Aorta (tissue), 5 donors: ENCODE measurements at regions not wholly inside any gene's neighbourhood (a gene's known extent, or its start where the extent isn't known, plus 50 kb on each side); places are given as distances from the start of the nearest gene placed in this dataset.
A peak's percentile ranks its signal among the peaks of the same experiment; 100 is the strongest.
"Not testable (repeated sequence)": the region's sequence is repeated elsewhere in the genome, so short reads cannot be mapped to it uniquely, and the experiment has no call there.

ENCODE experiments used
- ATAC-seq: fragments of 200-7000 bp; cut with Tn5 transposase; one replicate; pipeline ENCODE4 v1.9.1; 2022; ENCODE audit warnings: moderate library complexity; ENCODE audit not compliant: low FRiP score
- DNase-seq, 2 donors: peaks; one replicate each; pipeline ENCODE4 v3.0.0-alpha.2; 2020
- H3K27ac ChIP-seq, 2 donors: one replicate each; pipeline ENCODE4 v1.5.1; 2013; ENCODE audit warnings: low read length in 2 of 2, mild to moderate bottlenecking in 2 of 2, moderate library complexity in 2 of 2, control low read depth in 1 of 2, inconsistent platforms in 1 of 2, low read depth in 1 of 2
- H3K27me3 ChIP-seq, 2 donors: one replicate each; pipeline ENCODE4 v1.6.1; 2013; ENCODE audit warnings: control low read depth in 1 of 2, low read length in 1 of 2, mild to moderate bottlenecking in 1 of 2, moderate library complexity in 1 of 2; ENCODE audit not compliant: insufficient read depth in 2 of 2, control insufficient read depth in 1 of 2
- H3K36me3 ChIP-seq, 2 donors: one replicate each; pipeline ENCODE4 v1.6.1; 2013; ENCODE audit warnings: control low read depth in 1 of 2, low read length in 1 of 2, mild to moderate bottlenecking in 1 of 2; ENCODE audit not compliant: insufficient read depth in 2 of 2, control insufficient read depth in 1 of 2
- H3K4me1 ChIP-seq, 2 donors: one replicate each; pipeline ENCODE4 v1.6.1; 2013; ENCODE audit warnings: low read length in 2 of 2, control low read depth in 1 of 2, mild to moderate bottlenecking in 1 of 2, moderate library complexity in 1 of 2; ENCODE audit not compliant: insufficient read depth in 2 of 2, control insufficient read depth in 1 of 2
- H3K4me3 ChIP-seq, 2 donors: one replicate each; pipeline ENCODE4 v1.5.1; 2013; ENCODE audit warnings: low read length in 2 of 2, control low read depth in 1 of 2, mild to moderate bottlenecking in 1 of 2
- H3K9me3 ChIP-seq: one replicate; pipeline ENCODE4 v1.6.1; 2013; ENCODE audit warnings: mild to moderate bottlenecking, low read length; ENCODE audit not compliant: control insufficient read depth
- WGBS, 2 donors: extraction: QIAGEN DNeasy Blood & Tissue Kit; methylation state at CpG; one replicate each; pipeline ENCODE4 v1.1.7; 2013; 5-methylcytosine and 5-hydroxymethylcytosine counted together
- intact Hi-C, 2 donors: fragments of 100-400 bp; cut with DNase I; formaldehyde crosslinking; loops; one replicate each; pipeline versions ENCODE4 v1.14.2 to v1.15.0; 2022
- donor health status: healthy with polysubstance abuse.
- donor health status: Bipolar disorder and iron deficiency.
- donor health status: DM: no; HTN: no; CAD: no.
- donor health status: DM: no; HTN: no; CAD: no.
- donor health status: DM: yes; HTN: yes; CAD: no.

DNA sequence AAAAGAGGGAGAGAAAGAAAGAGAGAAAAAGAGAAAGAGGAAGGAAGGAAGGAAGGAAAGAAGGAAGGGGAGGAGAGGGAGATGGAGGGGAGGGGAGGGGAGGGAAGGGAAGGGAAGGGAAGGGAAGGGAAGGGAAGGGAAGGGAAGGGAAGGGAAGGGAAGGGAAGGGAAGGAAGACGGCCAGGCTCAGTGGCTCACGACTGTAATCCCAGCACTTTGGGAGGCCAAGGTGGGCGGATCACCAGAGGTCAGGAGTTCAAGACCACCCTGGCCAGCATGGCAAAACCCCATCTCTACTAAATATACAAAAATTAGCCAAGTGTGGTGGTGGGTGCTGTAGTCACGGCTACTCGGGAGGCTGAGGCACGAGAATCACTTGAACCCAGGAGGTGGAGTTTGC, 64.8 kb downstream of the RPS15A start:
- H3K9me3 ChIP-seq, intact Hi-C loops, H3K4me1 ChIP-seq, DNase-seq, H3K27ac ChIP-seq, H3K36me3 ChIP-seq, ATAC-seq, H3K27me3 ChIP-seq, H3K4me3 ChIP-seq: not testable (repeated sequence)
- 87 to 88% methylated on average over 4 to 6 of the region's 6 CpGs for WGBS, 2 donors

DNA sequence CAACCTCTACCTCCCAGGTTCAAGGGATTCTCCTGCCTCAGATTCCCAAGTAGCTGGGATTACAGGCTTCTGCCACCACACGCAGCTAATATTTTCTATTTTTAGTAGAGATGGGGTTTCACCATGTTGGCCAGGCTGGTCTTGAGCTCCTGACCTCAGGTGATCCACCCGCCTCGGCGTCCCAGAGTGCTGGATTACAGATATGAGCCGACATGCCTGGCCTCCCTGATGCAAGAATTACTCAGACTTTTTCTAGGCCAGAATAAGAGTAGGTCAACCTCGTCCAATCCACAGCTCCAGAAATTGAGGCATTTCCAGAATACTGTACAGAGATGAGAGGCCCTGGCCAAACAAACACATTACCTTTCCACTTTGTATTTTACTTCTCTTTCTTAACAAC, 70.2 kb downstream of the RPS15A start:
- WGBS, 2 donors = 67% methylated on average over 5 to 6 of the region's 6 CpGs
- H3K27ac ChIP-seq, ATAC-seq, DNase-seq, H3K36me3 ChIP-seq, H3K27me3 ChIP-seq, intact Hi-C loops, H3K9me3 ChIP-seq, H3K4me1 ChIP-seq, H3K4me3 ChIP-seq: not testable (repeated sequence)

GRCh38 chr16:18712580-18712979, 77.6 kb downstream of the RPS15A start:
- WGBS, 2 donors = 84 to 91% methylated on average over 7 to 10 of the region's 14 CpGs
- ATAC-seq, H3K27me3 ChIP-seq, H3K9me3 ChIP-seq, H3K27ac ChIP-seq, H3K4me3 ChIP-seq, H3K4me1 ChIP-seq, DNase-seq, H3K36me3 ChIP-seq, intact Hi-C loops: not testable (repeated sequence)

GRCh38 chr16:18710659-18711058, 79.5 kb downstream of the RPS15A start:
- H3K4me3 ChIP-seq, H3K27me3 ChIP-seq, DNase-seq, H3K27ac ChIP-seq, ATAC-seq, H3K9me3 ChIP-seq, intact Hi-C loops, H3K36me3 ChIP-seq, H3K4me1 ChIP-seq: not testable (repeated sequence)
- WGBS, 2 donors = 37% methylated on average over 1 of the region's 4 CpGs; no CpG with 5 or more reads in 1 of the 2 donors

DNA sequence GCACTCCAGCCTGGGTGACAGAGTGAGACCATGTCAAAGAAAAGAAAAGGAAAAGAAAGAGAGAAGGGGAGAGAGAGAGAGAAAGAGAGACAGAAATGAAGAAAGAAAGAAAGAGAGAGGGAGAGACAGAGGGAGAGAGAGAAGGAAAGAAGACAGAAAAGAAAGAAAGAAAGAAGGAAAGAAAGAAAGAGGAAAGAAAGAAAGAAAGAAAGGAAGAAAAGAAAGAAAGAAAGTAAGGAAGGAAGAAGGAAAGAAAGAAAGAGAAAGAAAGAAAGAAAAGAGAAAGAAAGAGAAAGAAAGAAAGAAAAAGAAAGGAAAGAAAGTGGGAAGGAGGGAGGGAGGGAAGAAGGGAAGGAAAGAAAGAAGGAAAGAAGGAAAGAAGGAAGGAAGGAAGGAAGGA, 88.9 kb downstream of the RPS15A start:
- intact Hi-C loops, DNase-seq: not testable (repeated sequence)

DNA sequence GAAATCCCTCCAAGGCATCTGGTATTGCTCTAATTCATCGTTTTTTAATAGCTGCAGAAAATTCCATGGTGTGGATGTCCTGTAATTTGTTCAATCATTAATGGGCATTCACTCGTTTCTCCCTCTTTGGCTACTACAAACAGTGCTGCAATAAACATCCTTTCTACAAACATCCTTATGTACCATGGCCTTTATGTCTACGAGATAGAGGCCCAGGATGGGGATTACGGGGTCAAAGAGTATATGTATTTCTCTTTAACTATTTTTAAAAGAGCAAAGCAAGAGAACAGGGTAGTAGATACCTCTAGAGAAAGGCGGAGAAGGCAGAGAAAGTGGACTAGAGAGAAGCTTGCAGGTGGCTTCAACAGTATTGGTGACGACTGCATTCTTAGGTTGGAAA, 94.1 kb downstream of the RPS15A start:
- WGBS, 2 donors = 55 to 58% methylated on average over 5 of the region's 6 CpGs
- DNase-seq, H3K4me3 ChIP-seq, H3K27me3 ChIP-seq, intact Hi-C loops, H3K9me3 ChIP-seq, H3K27ac ChIP-seq, H3K4me1 ChIP-seq, H3K36me3 ChIP-seq, ATAC-seq: not testable (repeated sequence)

More for the DNA sequence above, 88.9 kb downstream of the RPS15A start:
- H3K36me3 ChIP-seq, ATAC-seq, H3K27ac ChIP-seq, H3K9me3 ChIP-seq, H3K27me3 ChIP-seq, H3K4me3 ChIP-seq, H3K4me1 ChIP-seq: not testable (repeated sequence)

DNA sequence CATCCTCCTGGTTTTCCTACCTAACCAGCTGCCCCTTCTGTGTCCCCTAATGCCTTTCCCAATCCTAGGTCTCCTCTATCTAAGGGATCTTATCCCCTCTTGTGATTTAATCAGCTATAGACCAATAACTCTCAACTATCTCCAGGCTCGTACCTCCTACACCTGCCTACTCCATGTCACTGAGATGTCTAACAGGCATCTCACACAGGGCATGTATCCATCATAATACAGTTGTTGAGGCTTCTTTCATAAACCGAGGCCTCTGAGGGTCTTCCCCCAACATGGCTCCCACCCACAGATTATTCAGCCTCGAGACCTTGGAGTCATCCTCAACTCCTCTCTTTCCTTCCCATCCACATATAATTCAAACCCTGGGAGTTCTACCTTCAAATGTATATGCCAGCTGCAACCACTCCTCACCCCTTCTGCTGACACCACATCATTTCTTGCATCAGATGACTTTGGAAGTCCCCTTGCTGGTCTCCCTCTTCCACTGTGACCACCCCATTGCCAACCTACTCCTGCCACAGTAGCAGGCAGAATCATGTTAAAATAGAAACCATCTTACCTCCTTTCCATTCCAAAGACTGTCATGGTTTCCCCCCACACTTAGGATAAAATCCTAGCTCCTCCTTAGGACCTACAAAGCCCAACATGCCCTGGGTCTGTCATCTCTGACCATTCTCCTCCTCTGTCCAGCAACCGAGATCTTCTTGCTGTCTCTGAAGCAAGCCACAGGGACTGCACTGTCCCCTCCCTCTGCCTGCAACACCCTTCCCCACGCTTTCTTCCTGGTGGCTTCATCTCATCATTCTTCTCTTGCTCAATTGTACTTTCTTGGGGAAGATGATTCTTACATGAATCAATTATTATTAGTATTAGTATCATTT, 103.8 kb downstream of the RPS15A start:
- intact Hi-C loops, H3K36me3 ChIP-seq: not testable (repeated sequence)
- no CpG with 5 or more reads among the region's 5 CpGs for WGBS, 2 donors

DNA sequence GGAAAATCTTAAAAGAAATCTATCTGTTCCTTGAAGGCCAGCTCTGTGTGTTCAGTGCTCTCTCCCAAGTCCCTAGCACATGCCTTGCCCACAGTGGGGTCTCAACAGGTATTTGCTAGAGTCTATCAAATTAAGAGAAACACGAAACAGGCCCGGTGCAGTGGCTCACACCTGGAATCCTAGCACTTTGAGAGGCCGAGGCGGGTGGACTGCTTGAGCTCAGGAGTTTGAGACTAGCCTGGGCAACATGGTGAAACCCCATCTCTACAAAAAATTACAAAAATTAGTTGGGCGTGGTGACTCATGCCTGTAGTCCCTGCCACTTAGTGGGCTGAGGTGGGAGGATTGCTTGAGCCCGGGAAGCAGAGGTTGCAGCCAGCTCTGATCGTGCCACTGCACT, 83.9 kb upstream of the NOMO2 start:
- DNase-seq = peak in 1 of 2 donors; percentile 55
- H3K4me1 ChIP-seq, H3K4me3 ChIP-seq, ATAC-seq, H3K27ac ChIP-seq, intact Hi-C loops, H3K27me3 ChIP-seq, H3K9me3 ChIP-seq, H3K36me3 ChIP-seq: not testable (repeated sequence)
- WGBS, 2 donors = 79 to 93% methylated on average over 4 to 5 of the region's 7 CpGs

More for the DNA sequence above, 103.8 kb downstream of the RPS15A start:
- H3K4me1 ChIP-seq, H3K27ac ChIP-seq, H3K27me3 ChIP-seq, DNase-seq, H3K9me3 ChIP-seq, ATAC-seq, H3K4me3 ChIP-seq: not testable (repeated sequence)

DNA sequence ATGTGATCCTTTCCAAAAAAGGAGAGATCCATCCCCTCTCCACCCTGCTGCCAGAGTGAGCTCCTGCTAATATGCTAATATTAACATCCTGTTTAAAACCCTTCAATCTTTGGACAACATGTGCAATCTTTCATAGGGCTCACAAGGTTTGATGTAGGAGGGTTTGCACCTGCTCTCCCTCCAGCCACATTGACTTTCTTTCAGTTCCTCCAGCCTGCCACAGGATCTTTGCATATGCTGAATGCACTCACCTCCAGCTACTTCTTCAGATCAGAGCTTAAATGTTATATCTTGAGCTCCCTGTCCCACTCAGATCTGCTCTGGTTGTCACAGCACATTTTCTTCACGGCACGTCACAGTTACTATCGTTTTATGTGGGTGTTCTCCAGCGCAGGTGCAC, 75.0 kb upstream of the NOMO2 start:
- H3K27me3 ChIP-seq, intact Hi-C loops, H3K36me3 ChIP-seq, DNase-seq, H3K27ac ChIP-seq, H3K4me1 ChIP-seq, H3K9me3 ChIP-seq, H3K4me3 ChIP-seq, ATAC-seq: not testable (repeated sequence)
- WGBS, 2 donors = no CpG with 5 or more reads among the region's 4 CpGs
